SJSA1 (cell line): ENCODE measurements at regions not wholly inside any gene's neighbourhood (a gene's known extent, or its start where the extent isn't known, plus 50 kb on each side); places are given as distances from the start of the nearest gene placed in this dataset.
"Not testable (repeated sequence)": the region's sequence is repeated elsewhere in the genome, so short reads cannot be mapped to it uniquely, and the experiment has no call there.

Experiments
- DNase-seq, 2 experiments: peaks; one replicate each; pipeline ENCODE4 v3.0.0-alpha.2; 2015 to 2020; ENCODE audit warnings: low spot score in 2 of 2, low read depth in 1 of 2
- H3K27ac ChIP-seq: fragments of 250-450 bp; sonication (Bioruptor Pico); 2 replicates; pipeline ENCODE4 v1.5.1; 2020; ENCODE audit warnings: mild to moderate bottlenecking, moderate library complexity
- H3K27me3 ChIP-seq: fragments of 250-450 bp; sonication (Bioruptor Pico); replicated peaks from 2 replicates; pipeline ENCODE4 v1.5.1; 2020; ENCODE audit warnings: mild to moderate bottlenecking, moderate library complexity
- H3K36me3 ChIP-seq: fragments of 250-450 bp; sonication (Bioruptor Pico); 2 replicates; pipeline ENCODE4 v1.5.1; 2020; ENCODE audit warnings: mild to moderate bottlenecking
- H3K4me1 ChIP-seq: fragments of 250-450 bp; sonication (Bioruptor Pico); replicated peaks from 2 replicates; pipeline ENCODE4 v1.6.1; 2021; ENCODE audit warnings: mild to moderate bottlenecking
- H3K4me3 ChIP-seq: fragments of 250-450 bp; sonication (Bioruptor Pico); 2 replicates; pipeline ENCODE4 v1.5.1; 2020; ENCODE audit warnings: mild to moderate bottlenecking
- H3K9me3 ChIP-seq: fragments of 250-450 bp; sonication (Bioruptor Pico); replicated peaks from 2 replicates; pipeline ENCODE4 v1.5.1; 2020; ENCODE audit warnings: mild to moderate bottlenecking

- Histone ChIP-seq H3K9me3 (no peaks in the 10 kb centered on the region), H3K27me3 (no peaks in the 10 kb centered on the region), H3K4me3 (no peak overlapping the region), H3K36me3 (no peaks in the 10 kb centered on the region), H3K27ac (peak overlapping the region; percentile 22), H3K4me1 (peaks cover 41% of the 10 kb centered on the region)
- DNase-seq = peak in 1 of 2 experiments; percentile 71
Observed at GRCh38 chr6:139882234-139882633, 507.8 kb upstream of the CITED2 start.

- peak in 1 of 2 experiments; percentile 68 for DNase-seq
- Histone ChIP-seq H3K36me3 (no peaks in the 10 kb centered on the region), H3K4me3 (no peak overlapping the region), H3K27ac (peak overlapping the region; percentile 22), H3K9me3 (no peaks in the 10 kb centered on the region), H3K4me1 (peaks cover 41% of the 10 kb centered on the region), H3K27me3 (no peaks in the 10 kb centered on the region)
Observed at GRCh38 chr6:139881728-139882211, 507.3 kb upstream of the CITED2 start.

- Histone ChIP-seq H3K27ac (no peak overlapping the region), H3K36me3 (no peaks in the 10 kb centered on the region), H3K9me3 (no peaks in the 10 kb centered on the region), H3K27me3 (no peaks in the 10 kb centered on the region), H3K4me3 (no peak overlapping the region), H3K4me1 (peaks cover 41% of the 10 kb centered on the region)
- DNase-seq = no peak
Observed at GRCh38 chr6:139881236-139881635, 506.8 kb upstream of the CITED2 start.

GRCh38 chr6:139879823-139880356 is 505.4 kb upstream of the CITED2 start:
- Histone ChIP-seq H3K4me3 (no peak overlapping the region), H3K27ac (no peak overlapping the region), H3K36me3 (no peaks in the 10 kb centered on the region), H3K9me3 (no peaks in the 10 kb centered on the region), H3K27me3 (no peaks in the 10 kb centered on the region), H3K4me1 (peaks cover 41% of the 10 kb centered on the region)
- DNase-seq = no peak

- not testable (repeated sequence) for DNase-seq, H3K27me3 ChIP-seq, H3K36me3 ChIP-seq, H3K27ac ChIP-seq, H3K4me3 ChIP-seq, H3K9me3 ChIP-seq
- peaks cover 35% of the 10 kb centered on the region for H3K4me1 ChIP-seq
Observed at GRCh38 chr6:139879241-139879640, 504.8 kb upstream of the CITED2 start.

- DNase-seq = no peak
- no peaks in the 10 kb centered on the region for H3K9me3 ChIP-seq
- no peaks in the 10 kb centered on the region for H3K36me3 ChIP-seq
- H3K27me3 ChIP-seq = no peaks in the 10 kb centered on the region
- peaks cover 22% of the 10 kb centered on the region for H3K4me1 ChIP-seq
- no peak overlapping the region for H3K27ac ChIP-seq
- H3K4me3 ChIP-seq = no peak overlapping the region
Observed at GRCh38 chr6:139877828-139878405, 503.5 kb upstream of the CITED2 start.

GRCh38 chr6:139872665-139873064 is 498.2 kb upstream of the CITED2 start:
- no peak overlapping the region for H3K4me3 ChIP-seq
- H3K9me3 ChIP-seq = no peaks in the 10 kb centered on the region
- no peak for DNase-seq
- no peaks in the 10 kb centered on the region for H3K36me3 ChIP-seq
- H3K4me1 ChIP-seq = no peaks in the 10 kb centered on the region
- no peak overlapping the region for H3K27ac ChIP-seq
- no peaks in the 10 kb centered on the region for H3K27me3 ChIP-seq

- Histone ChIP-seq H3K4me3 (no peak overlapping the region), H3K27me3 (no peaks in the 10 kb centered on the region), H3K27ac (no peak overlapping the region), H3K9me3 (no peaks in the 10 kb centered on the region), H3K4me1 (no peaks in the 10 kb centered on the region), H3K36me3 (no peaks in the 10 kb centered on the region)
- DNase-seq = no peak
Observed at GRCh38 chr6:139871803-139872510, 497.5 kb upstream of the CITED2 start.

GRCh38 chr6:139871165-139871710 is 496.8 kb upstream of the CITED2 start:
- H3K27me3 ChIP-seq = no peaks in the 10 kb centered on the region
- H3K27ac ChIP-seq = no peak overlapping the region
- no peaks in the 10 kb centered on the region for H3K36me3 ChIP-seq
- H3K4me3 ChIP-seq = no peak overlapping the region
- H3K9me3 ChIP-seq = no peaks in the 10 kb centered on the region
- no peaks in the 10 kb centered on the region for H3K4me1 ChIP-seq
- no peak for DNase-seq

GRCh38 chr6:139868576-139868975 is 494.1 kb upstream of the CITED2 start:
- no peaks in the 10 kb centered on the region for H3K9me3 ChIP-seq
- no peak overlapping the region for H3K27ac ChIP-seq
- DNase-seq = no peak
- H3K4me1 ChIP-seq = no peaks in the 10 kb centered on the region
- H3K27me3 ChIP-seq = no peaks in the 10 kb centered on the region
- no peak overlapping the region for H3K4me3 ChIP-seq
- H3K36me3 ChIP-seq = no peaks in the 10 kb centered on the region

GRCh38 chr6:139863964-139864363 is 489.5 kb upstream of the CITED2 start:
- Histone ChIP-seq H3K9me3 (0 out of 2 replicates have a peak, but pooled peaks cover 4% of the 10 kb centered on the region), H3K4me3 (no peak overlapping the region), H3K27ac (no peak overlapping the region), H3K27me3 (no peaks in the 10 kb centered on the region), H3K4me1 (no peaks in the 10 kb centered on the region), H3K36me3 (no peaks in the 10 kb centered on the region)
- DNase-seq = no peak

GRCh38 chr6:139863346-139863745 is 488.9 kb upstream of the CITED2 start:
- Histone ChIP-seq H3K36me3 (no peaks in the 10 kb centered on the region), H3K4me1 (no peaks in the 10 kb centered on the region), H3K27me3 (no peaks in the 10 kb centered on the region), H3K27ac (no peak overlapping the region), H3K9me3 (0 out of 2 replicates have a peak, but pooled peaks cover 4% of the 10 kb centered on the region), H3K4me3 (no peak overlapping the region)
- no peak for DNase-seq

GRCh38 chr6:139862311-139862710 is 487.9 kb upstream of the CITED2 start:
- DNase-seq = no peak
- Histone ChIP-seq H3K27me3 (no peaks in the 10 kb centered on the region), H3K9me3 (0 out of 2 replicates have a peak, but pooled peaks cover 4% of the 10 kb centered on the region), H3K27ac (no peak overlapping the region), H3K4me1 (no peaks in the 10 kb centered on the region), H3K4me3 (no peak overlapping the region), H3K36me3 (no peaks in the 10 kb centered on the region)

- H3K27me3 ChIP-seq = no peaks in the 10 kb centered on the region
- no peak overlapping the region for H3K27ac ChIP-seq
- H3K9me3 ChIP-seq = 0 out of 2 replicates have a peak, but pooled peaks cover 4% of the 10 kb centered on the region
- no peak overlapping the region for H3K4me3 ChIP-seq
- H3K36me3 ChIP-seq = no peaks in the 10 kb centered on the region
- peak in 1 of 2 experiments; percentile 11 for DNase-seq
- H3K4me1 ChIP-seq = peaks cover 13% of the 10 kb centered on the region
Observed at GRCh38 chr6:139860203-139860602, 485.8 kb upstream of the CITED2 start.
